GM18505 (cell line): ENCODE measurements at regions not wholly inside any gene's neighbourhood (a gene's known extent, or its start where the extent isn't known, plus 50 kb on each side); places are given as distances from the start of the nearest gene placed in this dataset.
"Not testable (repeated sequence)": the region's sequence is repeated elsewhere in the genome, so short reads cannot be mapped to it uniquely, and the experiment has no call there.

Source experiments
- ATAC-seq: cut with Tn5 transposase; IDR thresholded peaks from one replicate; pipeline ENCODE4 v1.9.1; 2021; ENCODE audit not compliant: unreplicated experiment
- POLR2A ChIP-seq: IDR thresholded peaks from 4 replicates; pipeline ENCODE4 v1.6.1; 2011; ENCODE audit warnings: borderline replicate concordance; ENCODE audit not compliant: insufficient read depth, insufficient read length; ENCODE audit errors: extremely low read depth

GRCh38 chr16:5309946-5310611 is 212.5 kb upstream of the EEF2KMT start:
- ATAC-seq: no peak
- no peak for TF ChIP-seq POLR2A

DNA sequence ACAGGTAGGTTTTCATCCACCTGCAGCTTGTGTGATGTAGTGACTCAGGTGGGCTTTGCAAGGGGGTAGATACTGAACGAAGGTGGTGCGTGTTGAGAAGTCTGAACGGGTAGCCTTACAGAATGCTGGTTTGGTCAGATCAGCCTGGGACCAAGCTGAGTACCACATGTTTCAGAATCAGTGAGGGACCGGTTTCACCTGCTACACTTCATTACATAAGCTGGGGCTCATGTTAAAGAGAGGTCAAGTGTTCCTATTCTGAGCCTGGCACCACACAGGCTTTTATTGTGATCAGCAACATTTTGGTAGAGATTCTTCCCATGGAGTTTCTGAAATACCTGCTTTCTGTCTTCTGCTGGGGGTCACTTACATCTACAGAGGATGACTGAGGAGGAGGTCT is 207.4 kb upstream of the EEF2KMT start:
- TF ChIP-seq POLR2A: no peak
- no peak for ATAC-seq

GRCh38 chr16:5302372-5303114 is 204.9 kb upstream of the EEF2KMT start:
- TF ChIP-seq POLR2A: no peak

DNA sequence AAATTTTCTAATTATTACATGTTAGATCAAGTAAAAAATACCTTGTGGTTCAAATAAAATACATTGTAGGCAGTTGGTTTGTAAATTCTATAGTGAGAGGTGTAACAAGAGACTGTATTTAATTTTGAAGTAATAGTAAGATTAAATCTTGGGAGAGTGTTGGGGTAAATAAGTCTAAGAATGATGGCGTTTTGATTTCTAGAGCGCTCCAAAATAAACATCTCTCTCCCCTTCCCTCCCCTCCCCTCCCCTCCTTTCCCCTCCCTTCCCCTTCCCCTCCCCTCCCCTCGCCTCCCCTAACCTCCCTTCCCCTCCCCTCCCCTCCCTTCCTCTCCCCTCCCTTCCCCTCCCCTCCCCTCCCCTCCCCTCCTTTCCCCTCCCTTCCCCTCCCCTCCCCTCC is 200.6 kb upstream of the EEF2KMT start:
- TF ChIP-seq POLR2A: no peak
- ATAC-seq: no peak

More at GRCh38 chr16:5302372-5303114, 204.9 kb upstream of the EEF2KMT start:
- ATAC-seq: no peak

DNA sequence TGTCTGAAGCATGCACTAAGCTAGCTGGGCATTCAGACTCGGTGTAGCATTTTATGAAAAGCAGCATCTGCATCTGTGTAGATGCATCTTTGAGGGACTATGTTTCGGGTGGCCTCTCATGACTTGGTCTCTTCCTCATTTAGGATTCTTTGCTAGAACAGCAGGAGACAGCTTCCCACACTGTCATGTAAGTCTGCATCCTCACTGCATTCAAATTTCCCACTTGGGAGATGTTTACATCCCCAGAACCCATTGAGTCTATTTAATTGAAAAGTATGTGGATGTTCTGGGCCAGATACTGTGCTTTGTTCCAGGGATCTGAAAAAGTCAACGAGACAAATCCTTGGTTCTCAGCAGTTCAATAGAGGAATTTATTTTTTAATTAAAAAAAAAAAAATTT is 198.6 kb upstream of the EEF2KMT start:
- no peak for ATAC-seq
- no peak for TF ChIP-seq POLR2A

GRCh38 chr16:5295304-5295703 is 197.7 kb upstream of the EEF2KMT start:
- ATAC-seq: not testable (repeated sequence)

GRCh38 chr16:5282152-5282551 is 184.6 kb upstream of the EEF2KMT start:
- not testable (repeated sequence) for ATAC-seq

GRCh38 chr16:5257462-5257861 is 159.9 kb upstream of the EEF2KMT start:
- no peak for ATAC-seq
- TF ChIP-seq POLR2A: no peak

DNA sequence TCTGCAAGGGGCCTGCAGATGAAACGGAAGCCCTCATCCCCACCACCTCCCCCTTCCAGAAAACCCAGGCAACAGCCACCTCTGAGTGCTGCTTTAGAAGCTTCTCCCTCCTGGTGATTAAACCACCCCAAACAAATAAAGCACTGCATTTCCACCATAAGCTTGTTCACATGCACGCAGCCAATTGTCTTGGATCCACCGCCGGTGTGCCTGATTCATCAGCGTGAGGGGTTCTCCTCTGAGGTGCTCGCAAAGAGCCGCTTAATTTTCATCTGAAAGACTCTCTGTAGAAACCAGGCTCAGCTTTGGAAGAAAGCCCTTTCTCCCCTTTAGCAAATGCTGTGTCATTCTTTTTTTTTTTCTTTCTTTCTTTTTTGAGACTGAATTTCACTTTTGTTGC is 155.2 kb upstream of the EEF2KMT start:
- no peak for TF ChIP-seq POLR2A
- no peak for ATAC-seq

DNA sequence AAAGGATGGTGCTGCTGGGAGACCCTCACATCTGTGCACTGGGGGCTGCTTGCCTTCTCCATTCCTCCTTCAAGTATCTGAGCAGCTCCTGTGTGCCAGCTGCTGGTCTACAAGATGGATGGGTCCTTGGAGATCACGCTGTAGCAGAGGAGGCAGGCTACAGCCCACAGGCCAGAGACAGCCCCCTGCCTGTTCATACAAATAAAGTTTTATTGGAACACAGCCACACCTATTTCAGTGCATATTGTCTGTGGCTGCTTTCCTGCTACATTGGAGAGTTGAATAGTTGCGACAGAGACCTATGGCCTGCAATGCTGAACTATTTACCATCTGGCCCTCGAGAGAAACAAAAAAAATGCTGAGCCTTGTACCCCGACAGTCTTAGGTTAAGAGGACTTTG is 149.8 kb upstream of the EEF2KMT start:
- not testable (repeated sequence) for ATAC-seq

- not testable (repeated sequence) for ATAC-seq
Measured at GRCh38 chr16:5240278-5240626, 142.7 kb upstream of the EEF2KMT start.

- not testable (repeated sequence) for ATAC-seq
Measured at GRCh38 chr16:5239472-5240277, 142.1 kb upstream of the EEF2KMT start.

GRCh38 chr16:5235119-5235518 is 137.5 kb upstream of the EEF2KMT start:
- no peak for TF ChIP-seq POLR2A
- no peak for ATAC-seq

GRCh38 chr16:5234295-5235050 is 136.9 kb upstream of the EEF2KMT start:
- TF ChIP-seq POLR2A: no peak
- no peak for ATAC-seq
